OCI-LY3 (cell line): ENCODE measurements at regions not wholly inside any gene's neighbourhood (a gene's known extent, or its start where the extent isn't known, plus 50 kb on each side); places are given as distances from the start of the nearest gene placed in this dataset.

Source experiments
- EZH2phosphoT487 ChIP-seq: fragments of 200-600 bp; shearing (Covaris generic); IDR thresholded peaks from 2 replicates; pipeline ENCODE4 v1.6.1; 2018; ENCODE audit warnings: antibody characterized with exemption, mixed run types, low read depth
- TF ChIP-seq, protein P1 (sequence below): fragments of 200-600, 300-600 bp; sonication (generic); IDR thresholded peaks from 2 replicates; pipeline ENCODE4 v1.5.1; 2014; ENCODE audit warnings: antibody characterized with exemption, low read length, low read depth

DNA sequence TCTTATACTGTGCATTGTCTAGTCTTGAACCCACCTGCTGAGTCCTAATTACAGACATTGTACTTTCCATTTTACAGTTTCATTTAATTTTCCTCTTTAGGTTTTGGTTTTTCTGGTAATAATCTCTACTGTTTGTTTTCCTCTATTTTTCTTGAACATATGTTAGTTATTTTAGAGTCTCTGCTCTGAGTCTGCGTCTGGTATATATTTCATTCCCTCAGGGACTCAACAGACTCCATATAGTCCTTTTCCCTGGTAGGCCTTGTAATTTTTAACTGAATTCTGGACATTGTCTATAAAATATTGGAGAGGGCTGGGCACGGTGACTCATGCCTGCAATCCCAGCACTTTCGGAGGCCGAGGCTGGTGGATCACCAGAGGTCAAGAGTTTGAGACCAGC, 121.8 kb upstream of the STOX2 start:
- TF ChIP-seq, protein P1, sequence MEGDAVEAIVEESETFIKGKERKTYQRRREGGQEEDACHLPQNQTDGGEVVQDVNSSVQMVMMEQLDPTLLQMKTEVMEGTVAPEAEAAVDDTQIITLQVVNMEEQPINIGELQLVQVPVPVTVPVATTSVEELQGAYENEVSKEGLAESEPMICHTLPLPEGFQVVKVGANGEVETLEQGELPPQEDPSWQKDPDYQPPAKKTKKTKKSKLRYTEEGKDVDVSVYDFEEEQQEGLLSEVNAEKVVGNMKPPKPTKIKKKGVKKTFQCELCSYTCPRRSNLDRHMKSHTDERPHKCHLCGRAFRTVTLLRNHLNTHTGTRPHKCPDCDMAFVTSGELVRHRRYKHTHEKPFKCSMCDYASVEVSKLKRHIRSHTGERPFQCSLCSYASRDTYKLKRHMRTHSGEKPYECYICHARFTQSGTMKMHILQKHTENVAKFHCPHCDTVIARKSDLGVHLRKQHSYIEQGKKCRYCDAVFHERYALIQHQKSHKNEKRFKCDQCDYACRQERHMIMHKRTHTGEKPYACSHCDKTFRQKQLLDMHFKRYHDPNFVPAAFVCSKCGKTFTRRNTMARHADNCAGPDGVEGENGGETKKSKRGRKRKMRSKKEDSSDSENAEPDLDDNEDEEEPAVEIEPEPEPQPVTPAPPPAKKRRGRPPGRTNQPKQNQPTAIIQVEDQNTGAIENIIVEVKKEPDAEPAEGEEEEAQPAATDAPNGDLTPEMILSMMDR = no peak
- no peak for TF ChIP-seq EZH2phosphoT487
